ENCODE measurements at regions not wholly inside any gene's neighbourhood (a gene's known extent, or its start where the extent isn't known, plus 50 kb on each side); places are given as distances from the start of the nearest gene placed in this dataset.

DNA sequence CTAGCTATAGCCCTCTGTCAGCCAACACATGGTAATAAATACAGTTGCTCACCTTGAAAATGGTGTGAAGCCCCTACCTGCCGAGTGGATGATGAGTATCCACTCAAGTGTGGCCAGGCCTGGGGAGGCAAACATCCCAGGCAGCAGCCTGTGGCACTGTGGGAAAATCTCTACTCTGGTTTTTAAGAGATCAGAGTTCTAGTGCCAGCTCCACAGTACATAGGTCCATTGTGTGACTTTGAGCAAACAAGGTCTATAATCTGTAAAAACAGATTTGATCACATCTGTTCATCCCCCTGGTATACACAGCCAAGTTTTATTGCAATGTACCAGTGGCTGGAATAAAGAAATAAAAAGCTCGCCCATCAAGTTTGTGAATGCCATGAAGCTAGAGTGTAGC lies 82.7 kb upstream of the ARMC2 start:
- no peaks in the 10 kb centered on the region for H3K36me3 ChIP-seq (ENCODE audit: control insufficient read depth in 1 of 2, insufficient read depth in 2 of 2, low read length in 2 of 2)
- no peak overlapping the region for H3K9ac ChIP-seq (ENCODE audit: low read depth in 1 of 2, low read length in 2 of 2)
- H3K4me1 ChIP-seq (ENCODE audit: control insufficient read depth in 1 of 2, insufficient read depth in 2 of 2, low read length in 2 of 2): peaks cover 10 to 11% of the 10 kb centered on the region in 2 donors
- no peaks in the 10 kb centered on the region for H3K27me3 ChIP-seq (ENCODE audit: control insufficient read depth in 1 of 2, insufficient read depth in 2 of 2, low read length in 2 of 2)
- no peak overlapping the region for H3K4me3 ChIP-seq (ENCODE audit: low read depth in 1 of 2, low read length in 2 of 2)
- no peak overlapping the region for H3K27ac ChIP-seq (ENCODE audit: low read depth, low read length)
- no peaks in the 10 kb centered on the region for H3K9me3 ChIP-seq (ENCODE audit: control insufficient read depth in 1 of 2, low read length in 2 of 2)

DNA sequence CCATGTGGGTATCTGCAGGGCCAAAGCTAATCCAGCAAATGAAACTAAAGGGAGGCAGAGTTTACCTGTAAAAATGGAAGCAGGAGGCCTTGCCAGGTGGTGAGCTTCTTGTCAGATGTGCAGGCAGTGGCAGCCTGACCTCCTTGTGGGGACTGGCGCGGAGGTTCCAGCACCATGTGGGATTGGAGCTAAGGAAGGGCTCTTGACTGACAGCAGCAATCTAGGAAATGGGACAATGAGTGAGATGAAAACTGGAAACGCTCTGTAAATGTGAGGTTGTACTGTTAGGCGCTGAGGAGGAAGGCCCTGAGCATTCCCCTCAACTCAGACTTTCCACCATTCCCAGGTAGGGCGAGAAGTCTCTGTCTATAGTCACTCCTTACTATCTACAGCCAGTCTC lies 81.8 kb upstream of the ARMC2 start:
- Histone ChIP-seq H3K27me3 (ENCODE audit: control insufficient read depth in 1 of 2, insufficient read depth in 2 of 2, low read length in 2 of 2) (no peaks in the 10 kb centered on the region), H3K4me1 (ENCODE audit: control insufficient read depth in 1 of 2, insufficient read depth in 2 of 2, low read length in 2 of 2) (peaks cover 10 to 11% of the 10 kb centered on the region in 2 donors), H3K9me3 (ENCODE audit: control insufficient read depth in 1 of 2, low read length in 2 of 2) (no peaks in the 10 kb centered on the region), H3K4me3 (ENCODE audit: low read depth in 1 of 2, low read length in 2 of 2) (no peak overlapping the region), H3K27ac (ENCODE audit: low read depth, low read length) (no peak overlapping the region), H3K9ac (ENCODE audit: low read depth in 1 of 2, low read length in 2 of 2) (no peak overlapping the region), H3K36me3 (ENCODE audit: control insufficient read depth in 1 of 2, insufficient read depth in 2 of 2, low read length in 2 of 2) (no peaks in the 10 kb centered on the region)

DNA sequence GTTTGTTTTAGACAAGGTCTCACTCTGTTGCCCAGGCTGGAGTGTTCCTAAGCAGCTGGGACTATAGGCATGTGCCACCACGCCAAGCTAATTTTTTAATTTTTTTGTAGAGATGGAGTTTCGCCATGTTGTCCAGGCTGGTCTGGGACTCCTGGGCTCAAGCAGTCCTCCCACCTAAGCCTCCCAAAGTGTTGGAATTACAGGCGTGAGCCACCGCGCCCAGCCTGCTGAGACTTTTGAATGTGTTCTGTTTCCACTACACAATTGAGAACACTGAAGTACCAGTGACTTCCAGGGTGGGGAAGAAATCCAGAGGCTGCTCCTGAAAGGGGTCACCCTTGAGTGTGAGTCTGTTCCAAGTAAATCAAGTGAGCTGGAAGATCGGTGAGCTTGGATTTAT lies 81.3 kb upstream of the ARMC2 start:
- no peak overlapping the region for H3K27ac ChIP-seq (ENCODE audit: low read depth, low read length)

DNA sequence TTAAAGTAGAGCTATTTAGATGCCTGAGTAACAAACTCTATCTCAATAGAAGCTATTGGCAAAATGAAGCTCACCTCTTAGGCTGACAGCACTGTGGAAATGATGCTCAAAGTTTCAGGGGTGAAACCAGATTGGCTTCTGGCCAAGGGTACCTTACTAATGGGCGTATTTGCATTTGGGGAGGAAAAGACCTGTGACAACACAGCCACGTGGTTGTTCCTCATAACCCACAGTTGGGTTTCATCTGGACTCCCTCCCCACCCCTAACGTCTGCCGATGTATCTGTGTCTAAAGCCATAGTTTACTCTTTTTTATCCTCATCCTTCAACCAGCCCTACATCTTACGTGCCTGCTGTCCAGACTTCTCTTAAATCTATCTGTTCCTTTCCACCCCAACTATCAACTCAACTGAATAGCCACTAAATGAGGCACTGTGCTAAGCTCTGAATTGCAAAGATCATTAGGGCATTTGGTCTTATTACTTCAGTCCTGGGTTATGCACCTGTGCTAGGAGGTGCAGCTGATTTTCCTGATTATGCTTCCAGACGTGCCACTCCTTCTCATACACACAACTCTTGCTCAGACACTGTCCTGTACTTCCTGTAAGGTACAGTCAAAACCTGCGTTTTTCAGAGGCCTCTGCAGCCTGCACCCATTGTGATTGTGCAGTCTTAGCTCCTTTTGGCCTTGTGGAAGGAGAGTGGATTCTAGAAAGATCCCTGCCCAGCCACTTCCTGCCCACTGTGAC lies 80.6 kb upstream of the ARMC2 start:
- Histone ChIP-seq H3K36me3 (ENCODE audit: control insufficient read depth in 1 of 2, insufficient read depth in 2 of 2, low read length in 2 of 2) (no peaks in the 10 kb centered on the region), H3K27me3 (ENCODE audit: control insufficient read depth in 1 of 2, insufficient read depth in 2 of 2, low read length in 2 of 2) (no peaks in the 10 kb centered on the region), H3K4me1 (ENCODE audit: control insufficient read depth in 1 of 2, insufficient read depth in 2 of 2, low read length in 2 of 2) (peaks cover 10 to 11% of the 10 kb centered on the region in 2 donors), H3K27ac (ENCODE audit: low read depth, low read length) (no peak overlapping the region), H3K9me3 (ENCODE audit: control insufficient read depth in 1 of 2, low read length in 2 of 2) (no peaks in the 10 kb centered on the region), H3K4me3 (ENCODE audit: low read depth in 1 of 2, low read length in 2 of 2) (no peak overlapping the region), H3K9ac (ENCODE audit: low read depth in 1 of 2, low read length in 2 of 2) (no peak overlapping the region)

More for the DNA sequence above, 81.3 kb upstream of the ARMC2 start:
- Histone ChIP-seq H3K36me3 (ENCODE audit: control insufficient read depth in 1 of 2, insufficient read depth in 2 of 2, low read length in 2 of 2) (no peaks in the 10 kb centered on the region), H3K9me3 (ENCODE audit: control insufficient read depth in 1 of 2, low read length in 2 of 2) (no peaks in the 10 kb centered on the region), H3K9ac (ENCODE audit: low read depth in 1 of 2, low read length in 2 of 2) (no peak overlapping the region), H3K4me3 (ENCODE audit: low read depth in 1 of 2, low read length in 2 of 2) (no peak overlapping the region), H3K4me1 (ENCODE audit: control insufficient read depth in 1 of 2, insufficient read depth in 2 of 2, low read length in 2 of 2) (peaks cover 10 to 11% of the 10 kb centered on the region in 2 donors), H3K27me3 (ENCODE audit: control insufficient read depth in 1 of 2, insufficient read depth in 2 of 2, low read length in 2 of 2) (no peaks in the 10 kb centered on the region)

DNA sequence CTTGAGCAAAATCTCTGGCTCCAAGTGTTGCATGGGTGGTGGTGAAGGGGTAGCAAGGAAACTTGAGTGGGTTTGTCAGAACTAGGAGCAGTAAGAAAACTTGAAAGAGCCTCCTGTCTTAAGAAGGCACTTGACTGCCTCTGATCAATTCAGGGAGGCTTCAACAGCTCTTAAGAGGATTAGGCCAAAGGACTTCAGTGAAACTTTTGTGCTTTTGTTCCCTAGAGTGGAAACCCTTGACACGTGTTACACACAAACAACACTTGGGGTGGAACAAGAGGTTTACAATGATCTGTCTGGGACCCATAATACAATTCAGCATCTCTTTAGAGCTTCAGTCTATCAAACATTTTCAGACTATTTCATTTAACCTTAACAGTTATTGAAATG lies 80.1 kb upstream of the ARMC2 start:
- no peak overlapping the region for H3K27ac ChIP-seq (ENCODE audit: low read depth, low read length)
- H3K27me3 ChIP-seq (ENCODE audit: control insufficient read depth in 1 of 2, insufficient read depth in 2 of 2, low read length in 2 of 2): no peaks in the 10 kb centered on the region
- peaks cover 10 to 11% of the 10 kb centered on the region in 2 donors for H3K4me1 ChIP-seq (ENCODE audit: control insufficient read depth in 1 of 2, insufficient read depth in 2 of 2, low read length in 2 of 2)
- H3K9ac ChIP-seq (ENCODE audit: low read depth in 1 of 2, low read length in 2 of 2): no peak overlapping the region
- no peak overlapping the region for H3K4me3 ChIP-seq (ENCODE audit: low read depth in 1 of 2, low read length in 2 of 2)
- H3K9me3 ChIP-seq (ENCODE audit: control insufficient read depth in 1 of 2, low read length in 2 of 2): no peaks in the 10 kb centered on the region
- H3K36me3 ChIP-seq (ENCODE audit: control insufficient read depth in 1 of 2, insufficient read depth in 2 of 2, low read length in 2 of 2): no peaks in the 10 kb centered on the region

- no peak overlapping the region for H3K27ac ChIP-seq (ENCODE audit: low read depth, low read length)
- H3K4me3 ChIP-seq (ENCODE audit: low read depth in 1 of 2, low read length in 2 of 2): no peak overlapping the region
- H3K4me1 ChIP-seq (ENCODE audit: control insufficient read depth in 1 of 2, insufficient read depth in 2 of 2, low read length in 2 of 2): peaks cover 10 to 11% of the 10 kb centered on the region in 2 donors
- no peaks in the 10 kb centered on the region for H3K36me3 ChIP-seq (ENCODE audit: control insufficient read depth in 1 of 2, insufficient read depth in 2 of 2, low read length in 2 of 2)
- no peak overlapping the region for H3K9ac ChIP-seq (ENCODE audit: low read depth in 1 of 2, low read length in 2 of 2)
- H3K9me3 ChIP-seq (ENCODE audit: control insufficient read depth in 1 of 2, low read length in 2 of 2): no peaks in the 10 kb centered on the region
- no peaks in the 10 kb centered on the region for H3K27me3 ChIP-seq (ENCODE audit: control insufficient read depth in 1 of 2, insufficient read depth in 2 of 2, low read length in 2 of 2)
Observed at GRCh38 chr6:108768792-108769524, 79.3 kb upstream of the ARMC2 start.

DNA sequence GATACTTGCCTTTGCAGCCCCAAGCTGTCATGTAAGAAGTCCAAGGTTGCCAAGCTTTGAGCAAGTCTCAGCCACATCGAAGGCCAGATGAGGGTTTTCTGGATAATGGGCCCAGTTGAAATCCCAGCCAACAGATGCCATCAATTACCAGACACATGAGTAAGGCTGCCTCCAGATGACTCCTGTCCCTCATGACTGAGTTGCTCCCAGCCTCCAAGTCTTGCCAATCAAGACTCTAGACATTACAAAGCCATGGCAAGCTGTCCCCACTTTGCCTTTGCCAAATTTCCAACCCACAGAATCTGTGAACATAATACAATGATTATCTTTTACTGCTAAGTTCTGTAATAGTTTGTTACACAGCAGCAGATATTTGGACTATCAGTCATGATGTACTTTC lies 76.8 kb upstream of the ARMC2 start:
- Histone ChIP-seq H3K9me3 (ENCODE audit: control insufficient read depth in 1 of 2, low read length in 2 of 2) (no peaks in the 10 kb centered on the region), H3K4me3 (ENCODE audit: low read depth in 1 of 2, low read length in 2 of 2) (no peak overlapping the region), H3K27ac (ENCODE audit: low read depth, low read length) (no peak overlapping the region), H3K36me3 (ENCODE audit: control insufficient read depth in 1 of 2, insufficient read depth in 2 of 2, low read length in 2 of 2) (no peaks in the 10 kb centered on the region), H3K4me1 (ENCODE audit: control insufficient read depth in 1 of 2, insufficient read depth in 2 of 2, low read length in 2 of 2) (peaks cover 10 to 11% of the 10 kb centered on the region in 2 donors), H3K9ac (ENCODE audit: low read depth in 1 of 2, low read length in 2 of 2) (no peak overlapping the region), H3K27me3 (ENCODE audit: control insufficient read depth in 1 of 2, insufficient read depth in 2 of 2, low read length in 2 of 2) (no peaks in the 10 kb centered on the region)

GRCh38 chr6:108774555-108774954 lies 73.7 kb upstream of the ARMC2 start:
- Histone ChIP-seq H3K4me1 (ENCODE audit: control insufficient read depth in 1 of 2, insufficient read depth in 2 of 2, low read length in 2 of 2) (no peaks in the 10 kb centered on the region), H3K36me3 (ENCODE audit: control insufficient read depth in 1 of 2, insufficient read depth in 2 of 2, low read length in 2 of 2) (no peaks in the 10 kb centered on the region), H3K27ac (ENCODE audit: low read depth, low read length) (no peak overlapping the region), H3K9ac (ENCODE audit: low read depth in 1 of 2, low read length in 2 of 2) (no peak overlapping the region), H3K27me3 (ENCODE audit: control insufficient read depth in 1 of 2, insufficient read depth in 2 of 2, low read length in 2 of 2) (no peaks in the 10 kb centered on the region), H3K4me3 (ENCODE audit: low read depth in 1 of 2, low read length in 2 of 2) (no peak overlapping the region), H3K9me3 (ENCODE audit: control insufficient read depth in 1 of 2, low read length in 2 of 2) (no peaks in the 10 kb centered on the region)

DNA sequence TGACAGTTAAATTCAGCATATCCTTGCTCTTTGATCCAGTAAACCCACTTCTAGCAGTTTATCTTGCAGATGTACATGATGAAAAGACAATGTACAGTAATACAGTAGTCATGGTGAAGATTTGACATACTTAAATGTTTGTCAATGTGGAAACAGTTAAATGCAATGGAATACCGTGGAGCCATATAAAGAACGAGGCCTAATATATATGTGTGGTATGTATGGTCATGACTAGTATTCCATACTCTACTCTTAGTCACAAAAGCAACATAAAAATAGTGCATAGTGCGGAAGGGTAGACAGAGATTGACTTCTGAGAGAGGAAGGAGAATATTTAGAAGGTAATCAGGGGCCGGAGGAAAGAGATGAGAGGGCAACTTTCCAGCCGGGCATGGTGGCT lies 70.7 kb upstream of the ARMC2 start:
- Histone ChIP-seq H3K9ac (ENCODE audit: low read depth in 1 of 2, low read length in 2 of 2) (no peak overlapping the region), H3K4me3 (ENCODE audit: low read depth in 1 of 2, low read length in 2 of 2) (no peak overlapping the region), H3K27ac (ENCODE audit: low read depth, low read length) (no peak overlapping the region), H3K36me3 (ENCODE audit: control insufficient read depth in 1 of 2, insufficient read depth in 2 of 2, low read length in 2 of 2) (no peaks in the 10 kb centered on the region), H3K27me3 (ENCODE audit: control insufficient read depth in 1 of 2, insufficient read depth in 2 of 2, low read length in 2 of 2) (no peaks in the 10 kb centered on the region), H3K4me1 (ENCODE audit: control insufficient read depth in 1 of 2, insufficient read depth in 2 of 2, low read length in 2 of 2) (peaks cover 5 to 8% of the 10 kb centered on the region in 2 donors), H3K9me3 (ENCODE audit: control insufficient read depth in 1 of 2, low read length in 2 of 2) (no peaks in the 10 kb centered on the region)

DNA sequence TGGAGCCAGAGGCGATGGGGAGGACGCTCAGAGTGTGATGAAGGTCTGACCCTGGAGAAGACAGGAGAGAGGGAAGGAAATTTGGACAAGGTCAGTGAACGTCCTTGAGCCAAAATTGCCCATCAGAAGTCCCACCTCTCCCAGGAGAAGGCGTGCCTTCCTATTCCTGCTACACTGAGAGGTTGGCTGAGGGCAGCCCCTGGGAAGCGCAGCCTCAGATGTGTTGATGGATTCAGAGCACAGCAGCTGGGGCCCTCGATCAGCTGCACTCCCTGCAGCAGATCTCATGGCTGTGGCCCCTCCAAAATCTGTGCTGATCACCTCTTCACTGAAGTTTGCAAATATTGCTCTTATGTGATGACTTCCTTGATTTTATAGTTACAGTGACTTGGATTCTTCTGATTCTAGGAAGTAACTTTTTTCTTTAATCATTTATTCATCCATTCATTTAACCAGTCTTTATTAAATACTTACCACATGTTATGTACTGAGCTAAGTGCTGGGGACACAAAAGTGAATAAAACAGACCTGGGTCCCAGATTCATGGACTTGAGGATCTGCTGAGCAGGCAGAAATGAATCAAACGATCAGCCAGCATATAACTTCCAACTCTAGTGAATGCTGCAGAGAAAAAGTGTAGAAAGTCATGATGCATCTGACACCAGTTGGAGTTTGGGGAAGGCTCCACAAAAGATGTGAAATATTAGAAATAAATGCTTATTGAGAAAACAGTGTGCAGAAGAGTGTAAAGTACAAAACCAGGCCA lies 69.6 kb upstream of the ARMC2 start:
- Histone ChIP-seq H3K9me3 (ENCODE audit: control insufficient read depth in 1 of 2, low read length in 2 of 2) (no peaks in the 10 kb centered on the region), H3K27ac (ENCODE audit: low read depth, low read length) (no peak overlapping the region), H3K27me3 (ENCODE audit: control insufficient read depth in 1 of 2, insufficient read depth in 2 of 2, low read length in 2 of 2) (no peaks in the 10 kb centered on the region), H3K9ac (ENCODE audit: low read depth in 1 of 2, low read length in 2 of 2) (no peak overlapping the region), H3K4me1 (ENCODE audit: control insufficient read depth in 1 of 2, insufficient read depth in 2 of 2, low read length in 2 of 2) (peaks cover 5 to 8% of the 10 kb centered on the region in 2 donors), H3K4me3 (ENCODE audit: low read depth in 1 of 2, low read length in 2 of 2) (no peak overlapping the region), H3K36me3 (ENCODE audit: control insufficient read depth in 1 of 2, insufficient read depth in 2 of 2, low read length in 2 of 2) (no peaks in the 10 kb centered on the region)

Data from duodenal mucosa (tissue), 2 donors.